AG08395 (cell line): ENCODE measurements at regions not wholly inside any gene's neighbourhood (a gene's known extent, or its start where the extent isn't known, plus 50 kb on each side); places are given as distances from the start of the nearest gene placed in this dataset.

Experiments
- DNase-seq: peaks from one replicate; pipeline ENCODE4 v3.0.0; 2012; ENCODE audit warnings: mixed read lengths, low spot score

DNA sequence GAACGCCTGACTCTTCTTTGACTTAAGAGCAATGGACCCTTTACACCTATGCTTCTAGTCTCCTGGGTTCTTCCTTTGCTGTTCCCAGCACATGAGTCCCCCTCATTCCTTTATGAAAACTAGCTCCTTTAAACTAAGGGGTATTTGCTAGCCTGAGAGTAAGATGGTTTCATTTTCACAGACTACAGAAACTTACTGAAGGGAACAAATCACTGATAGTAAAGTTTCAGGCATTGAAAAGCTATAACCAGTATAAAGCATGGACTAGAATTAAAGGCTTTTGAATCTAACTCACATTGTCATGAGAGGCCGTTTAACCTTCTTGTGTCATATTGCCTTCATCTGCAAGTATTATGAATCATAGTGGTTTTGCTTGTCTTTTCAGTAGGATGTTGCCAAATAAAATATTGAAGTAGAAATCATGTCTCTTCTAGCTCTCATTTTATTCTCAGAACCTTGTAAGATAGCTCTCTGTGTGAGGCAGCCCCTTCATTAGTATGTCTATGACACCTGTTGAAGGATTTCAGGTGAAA lies 765.9 kb downstream of the NR2F2 start:
- DNase-seq = no peak

DNA sequence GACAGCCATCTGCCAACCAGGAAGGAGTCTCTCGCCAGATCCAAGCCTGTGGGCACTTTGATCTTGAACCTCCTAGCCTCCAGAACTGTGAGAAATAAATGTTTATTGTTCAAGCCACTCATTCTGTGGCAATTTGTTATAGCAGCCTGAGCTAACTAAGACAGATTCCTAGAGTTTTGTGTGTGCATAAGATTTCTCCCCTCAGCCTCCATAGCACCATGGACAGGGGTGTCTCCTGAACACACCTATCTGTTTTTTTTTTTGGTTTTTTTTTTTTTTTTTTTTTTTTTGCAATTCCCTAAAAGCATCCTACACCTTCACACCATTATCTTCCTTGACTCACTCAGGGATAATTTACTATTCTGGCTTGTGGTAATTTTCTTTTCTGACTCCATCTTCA lies 768.5 kb downstream of the NR2F2 start:
- no peak for DNase-seq

DNA sequence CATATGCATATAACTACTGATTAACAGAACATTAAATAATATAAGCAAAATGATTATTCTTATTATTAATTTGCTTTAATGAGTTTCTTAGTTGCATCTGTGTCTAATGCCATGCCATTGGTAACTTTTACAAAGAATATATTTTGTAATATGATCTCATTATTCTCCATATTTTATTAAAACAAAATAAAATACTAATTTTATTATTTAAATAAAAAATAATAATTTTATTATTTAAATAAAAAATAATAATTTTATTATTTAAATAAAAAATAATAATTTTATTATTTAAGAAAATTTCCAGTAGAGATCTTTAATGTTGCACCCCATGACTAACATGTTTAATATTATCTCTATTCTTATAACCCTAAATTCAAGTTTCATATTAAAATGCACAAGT lies 771.1 kb downstream of the NR2F2 start:
- DNase-seq = no peak

DNA sequence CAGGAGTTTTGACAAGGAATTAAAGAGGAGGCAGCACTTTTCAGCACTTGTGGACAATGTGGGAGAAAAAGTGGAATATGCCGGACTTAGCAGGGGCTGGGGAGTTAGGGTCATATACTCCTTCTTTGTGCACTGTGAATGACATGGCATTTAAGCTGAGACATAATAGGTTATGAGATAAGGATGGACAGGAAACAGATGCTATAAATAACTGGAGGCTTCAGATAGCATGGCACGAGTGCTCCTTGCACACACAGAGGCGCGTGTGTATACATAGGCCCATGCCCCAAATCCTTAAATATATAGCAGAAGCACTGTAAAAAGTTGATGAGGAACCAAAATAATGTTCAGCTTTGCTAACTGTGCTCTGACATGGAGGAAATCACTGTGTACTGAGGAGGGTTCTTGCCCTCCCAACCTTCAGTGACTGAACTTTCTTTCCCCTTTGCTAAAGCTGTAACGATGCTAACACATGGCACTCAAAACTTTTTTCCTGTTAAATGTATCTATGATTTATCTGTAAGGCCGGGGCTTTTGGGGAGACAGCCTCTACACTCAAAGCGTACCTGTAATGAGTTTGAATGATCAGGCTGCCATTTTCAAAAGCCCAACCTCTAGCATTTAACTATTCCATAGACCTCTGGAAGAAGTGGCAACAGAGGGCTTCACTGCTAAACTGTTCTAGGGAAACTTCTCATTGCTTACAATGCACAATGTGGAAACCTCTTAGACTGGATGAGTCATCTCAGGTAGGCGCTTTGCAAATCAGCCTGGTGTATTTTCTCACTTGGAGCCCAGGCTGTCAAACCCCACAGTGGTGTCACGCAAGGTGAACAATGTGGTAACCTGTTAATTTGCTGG lies 784.6 kb downstream of the NR2F2 start:
- DNase-seq = no peak

DNA sequence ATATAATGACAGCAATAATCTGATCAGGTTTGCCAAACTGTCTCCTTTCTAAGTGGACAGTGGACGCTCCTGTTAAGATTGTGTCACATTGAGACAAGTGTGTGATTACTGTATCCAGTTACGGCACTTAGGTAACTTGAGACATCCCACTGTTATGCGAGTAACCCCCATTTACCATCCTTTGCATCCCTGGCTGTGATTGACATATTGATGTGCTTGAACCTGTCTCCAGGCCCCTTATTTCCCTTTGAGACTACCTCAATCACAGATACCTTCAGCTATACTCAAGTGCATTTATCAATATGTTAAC lies 785.2 kb downstream of the NR2F2 start:
- no peak for DNase-seq

DNA sequence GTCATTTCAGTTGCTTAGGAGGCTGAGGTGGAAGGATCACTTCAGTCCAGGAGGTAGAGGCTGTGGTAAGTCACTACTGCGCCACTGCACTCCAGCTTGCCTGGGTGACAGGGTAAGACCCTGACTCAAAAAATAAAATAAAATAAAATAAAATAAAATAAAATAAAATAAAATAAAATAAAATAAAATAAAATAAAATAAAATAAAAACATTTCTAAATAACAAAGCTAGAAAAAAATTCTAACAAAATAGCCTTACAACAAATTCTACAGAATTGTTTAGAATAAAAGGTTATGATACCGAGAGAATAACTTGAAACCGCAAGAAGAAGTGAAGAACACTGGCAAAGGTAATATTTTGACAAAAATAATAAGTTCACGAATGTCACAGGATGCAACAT lies 794.3 kb downstream of the NR2F2 start:
- DNase-seq = no peak

DNA sequence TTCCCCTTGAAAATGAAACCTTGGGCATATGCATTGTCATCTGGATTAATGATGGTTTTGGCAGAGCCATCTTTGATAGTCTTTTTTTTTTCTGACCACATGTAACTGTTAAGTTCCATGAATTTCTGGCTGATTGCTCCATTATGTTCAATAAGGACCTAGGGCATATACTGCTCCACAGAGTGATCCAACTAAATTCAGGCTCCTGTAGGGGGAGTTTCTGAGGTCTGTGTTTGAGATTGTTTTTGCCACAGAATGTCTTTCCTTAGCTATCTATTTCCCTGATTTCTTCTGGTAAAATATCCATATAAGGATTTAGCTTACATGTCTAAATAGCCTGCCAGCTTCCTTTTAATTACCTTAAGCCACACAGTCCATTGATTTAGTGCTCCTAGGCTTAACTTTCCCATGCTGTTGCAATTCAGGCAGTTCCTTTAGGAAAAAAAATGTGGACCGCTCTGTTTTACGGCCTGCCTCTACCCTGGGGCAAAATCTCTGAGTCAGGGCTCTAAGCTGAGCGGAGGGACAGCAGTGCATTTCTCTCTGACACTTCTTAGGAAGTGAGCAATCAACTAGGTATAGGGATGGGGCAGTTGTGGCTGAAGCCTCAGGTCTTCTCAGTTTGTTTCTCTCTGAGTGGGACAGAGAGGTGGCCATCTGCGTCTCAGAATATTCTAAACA lies 796.2 kb downstream of the NR2F2 start:
- DNase-seq = no peak

DNA sequence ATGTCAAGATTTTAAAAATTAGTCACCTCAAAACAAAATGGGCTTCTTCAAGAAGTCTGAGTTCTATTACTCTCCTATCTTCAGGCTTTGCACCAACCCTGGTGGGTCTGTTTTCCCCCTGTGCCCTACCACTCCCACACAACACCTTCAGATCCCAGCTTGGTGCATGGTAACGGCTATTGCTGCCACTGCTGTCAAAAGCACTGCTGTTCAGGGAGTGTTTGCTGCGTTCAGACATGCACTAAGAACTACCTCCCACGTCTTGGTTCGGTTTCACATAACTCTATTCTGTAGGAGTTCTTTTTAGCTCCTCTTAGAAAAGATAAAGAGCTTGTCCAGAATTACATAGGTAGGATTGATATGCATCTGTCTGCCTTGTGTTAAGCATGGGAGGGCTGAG lies 799.2 kb downstream of the NR2F2 start:
- no peak for DNase-seq

DNA sequence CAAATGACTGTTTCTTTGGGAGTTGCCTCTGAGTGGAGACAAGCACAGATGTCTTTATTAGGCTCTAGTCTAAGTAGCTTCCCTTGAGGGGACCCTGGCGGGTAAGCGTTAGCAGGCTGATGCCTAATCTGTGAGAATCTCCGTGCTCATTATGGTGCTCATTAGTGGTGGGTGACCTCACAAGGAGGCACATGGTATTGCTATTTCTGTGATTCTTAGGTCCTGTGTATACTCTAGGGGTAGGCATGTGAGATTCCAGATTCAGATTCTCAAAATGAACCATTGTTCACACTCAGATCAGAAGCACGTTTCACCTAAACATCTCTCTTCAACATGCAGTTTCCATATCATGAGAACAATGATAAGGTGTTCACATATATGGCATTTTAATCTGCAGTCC lies 809.7 kb downstream of the NR2F2 start:
- DNase-seq = no peak

DNA sequence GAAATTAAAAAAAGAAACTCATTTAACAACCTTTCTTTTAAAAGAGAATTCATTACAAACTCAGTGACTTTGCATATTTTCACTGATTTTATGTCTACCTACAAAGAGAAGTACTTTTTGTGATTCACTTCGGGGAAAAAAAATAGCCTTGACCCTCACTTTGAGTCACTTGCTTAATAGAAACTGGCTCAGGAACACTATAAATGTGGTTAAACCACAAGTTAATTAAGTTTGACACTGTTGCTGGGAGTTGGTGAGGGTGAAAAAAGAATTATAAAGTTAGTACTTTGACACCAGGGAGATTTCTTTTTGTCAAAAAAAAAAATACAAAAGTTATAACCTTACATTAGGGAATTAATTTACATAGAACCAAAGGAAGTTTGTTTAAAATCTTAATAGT lies 810.9 kb downstream of the NR2F2 start:
- DNase-seq = no peak

DNA sequence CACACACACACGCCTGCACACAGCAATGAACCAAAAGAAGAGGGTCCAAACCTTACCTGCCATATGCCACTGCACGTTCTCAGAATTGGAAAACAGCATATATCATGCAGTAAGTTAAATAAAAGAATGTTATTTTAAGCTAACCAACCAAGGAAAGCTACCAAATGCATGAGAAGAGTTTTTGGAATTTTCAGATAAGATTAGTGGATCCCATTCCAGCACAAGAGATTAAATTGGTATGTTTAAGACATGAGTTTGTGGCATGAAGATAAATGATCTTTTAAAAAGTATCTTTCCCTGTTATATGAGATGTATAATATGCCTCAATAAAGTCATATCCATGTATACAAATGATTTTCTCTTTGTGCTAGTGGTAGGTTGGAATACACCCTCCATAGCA lies 811.4 kb downstream of the NR2F2 start:
- DNase-seq = no peak

DNA sequence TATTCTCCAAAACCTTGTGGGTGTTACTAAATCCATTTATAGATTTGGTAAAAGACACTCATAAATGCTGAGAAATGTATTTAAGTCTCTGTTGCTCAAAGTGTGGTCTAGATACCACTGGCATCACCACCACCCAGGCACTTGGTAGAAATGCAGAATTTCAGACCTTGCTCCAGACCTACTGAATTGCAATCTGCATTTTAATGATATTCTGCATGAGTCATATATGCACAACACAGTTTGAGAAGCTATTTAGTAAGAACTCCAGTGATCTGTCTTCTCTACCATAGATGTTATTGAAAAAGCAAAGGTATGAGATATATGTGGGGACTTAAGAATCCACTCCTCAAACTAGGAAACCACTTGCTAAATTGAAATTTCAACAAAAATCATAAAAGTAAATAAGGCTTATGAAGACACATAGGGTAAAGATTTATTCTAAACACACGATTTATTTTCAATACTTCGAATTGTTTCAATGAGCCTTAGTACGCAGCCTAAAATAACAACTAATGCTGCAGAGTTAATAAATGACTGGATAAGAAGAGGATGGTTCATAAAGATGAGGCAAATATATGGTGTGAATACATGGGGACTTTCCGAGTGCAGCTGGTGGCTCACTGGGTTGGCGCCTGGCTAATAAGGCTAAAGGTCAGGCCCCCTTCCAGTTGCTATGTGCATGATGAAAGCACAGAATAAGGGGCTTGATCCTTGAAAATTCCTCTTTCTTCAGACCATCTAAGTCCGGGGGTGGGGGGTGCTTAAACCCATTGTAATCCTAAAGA lies 813.3 kb downstream of the NR2F2 start:
- no peak for DNase-seq

DNA sequence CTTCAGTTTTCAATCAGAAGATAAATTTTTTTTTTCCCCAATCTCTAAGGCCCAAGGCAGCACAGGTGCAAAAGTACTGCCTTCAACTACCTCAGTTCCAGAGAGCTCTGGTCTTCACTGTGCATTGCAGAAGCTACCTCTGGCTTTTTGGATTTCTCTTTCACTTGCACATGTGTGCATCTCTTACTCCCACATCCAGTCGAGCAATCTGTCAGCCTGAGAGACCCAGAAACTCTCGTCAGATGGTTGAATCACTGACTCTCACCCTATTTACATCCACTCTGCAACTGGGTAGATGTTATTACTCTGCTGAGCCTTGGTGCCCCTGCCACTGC lies 813.8 kb downstream of the NR2F2 start:
- no peak for DNase-seq

DNA sequence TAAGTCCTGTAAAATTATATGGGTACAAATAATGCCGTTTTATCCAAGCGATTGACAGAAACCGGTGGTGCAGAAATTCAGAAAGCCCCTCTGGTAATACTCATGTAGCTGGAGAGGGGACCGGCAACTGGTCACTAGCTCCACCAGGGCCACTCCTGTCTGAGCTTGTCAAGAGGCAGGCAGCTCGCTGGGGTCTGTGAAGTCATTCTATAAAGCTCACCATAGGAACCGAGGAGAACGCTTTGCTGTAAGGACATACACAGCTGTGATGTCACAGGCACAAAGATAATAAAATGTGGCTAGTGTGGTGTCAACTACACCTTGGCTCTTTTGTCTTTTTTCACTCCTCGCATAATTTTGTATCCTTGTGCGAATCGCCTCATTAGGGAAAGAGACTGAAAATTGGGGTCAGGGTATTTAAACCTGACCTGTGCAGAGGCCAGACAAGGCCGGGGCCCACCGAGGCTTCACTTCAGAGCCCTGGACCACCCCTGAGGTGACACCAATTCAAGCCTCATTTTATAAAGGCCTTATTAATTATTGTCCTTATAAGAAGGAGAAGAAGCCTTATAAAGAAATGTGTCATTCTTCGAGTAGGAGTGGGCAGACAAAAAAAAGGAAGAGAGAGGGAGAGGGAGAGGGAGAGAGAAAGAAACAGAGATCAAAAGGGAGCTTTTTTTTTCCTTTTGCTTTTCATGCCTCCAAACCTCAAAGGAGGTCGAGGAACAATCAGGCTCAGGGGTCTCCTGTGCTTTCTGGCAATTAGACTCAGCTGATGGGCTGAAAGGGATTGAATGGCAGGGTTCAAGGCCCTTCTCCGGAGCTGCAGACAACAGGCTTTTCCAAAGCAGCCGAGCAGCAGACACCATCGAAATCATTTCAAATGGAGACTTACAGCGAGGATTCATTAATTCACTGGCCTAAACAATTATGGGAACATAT lies 813.3 kb upstream of the ARRDC4 start:
- DNase-seq = no peak

DNA sequence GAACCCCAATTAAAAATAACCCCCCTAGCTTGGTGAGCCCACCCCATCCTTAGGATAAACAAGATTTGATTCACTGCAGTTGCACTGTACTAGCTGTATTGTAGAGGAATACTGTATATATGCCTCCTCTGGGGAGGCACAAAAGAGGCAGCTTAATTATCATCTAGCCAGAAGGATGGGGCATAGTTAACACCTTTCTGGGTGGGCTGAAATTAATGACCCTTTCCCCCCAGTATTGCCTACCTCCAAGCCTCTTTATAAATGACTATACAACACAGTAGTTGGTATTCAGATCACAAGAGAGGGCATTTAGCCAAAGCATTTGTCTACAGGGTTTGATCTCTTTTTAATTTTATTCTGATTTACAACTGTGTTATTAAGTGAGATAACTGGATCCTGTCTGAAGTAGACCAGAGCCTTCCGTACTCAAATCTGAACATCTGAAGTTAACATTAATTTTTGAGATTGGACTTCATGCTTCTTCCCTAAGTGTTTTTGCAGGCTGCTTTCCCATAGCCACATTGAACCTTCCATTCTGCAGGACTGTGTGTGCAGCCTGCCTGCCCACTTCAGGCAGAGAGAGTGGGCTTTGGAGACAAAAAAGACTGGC lies 807.0 kb upstream of the ARRDC4 start:
- no peak for DNase-seq

DNA sequence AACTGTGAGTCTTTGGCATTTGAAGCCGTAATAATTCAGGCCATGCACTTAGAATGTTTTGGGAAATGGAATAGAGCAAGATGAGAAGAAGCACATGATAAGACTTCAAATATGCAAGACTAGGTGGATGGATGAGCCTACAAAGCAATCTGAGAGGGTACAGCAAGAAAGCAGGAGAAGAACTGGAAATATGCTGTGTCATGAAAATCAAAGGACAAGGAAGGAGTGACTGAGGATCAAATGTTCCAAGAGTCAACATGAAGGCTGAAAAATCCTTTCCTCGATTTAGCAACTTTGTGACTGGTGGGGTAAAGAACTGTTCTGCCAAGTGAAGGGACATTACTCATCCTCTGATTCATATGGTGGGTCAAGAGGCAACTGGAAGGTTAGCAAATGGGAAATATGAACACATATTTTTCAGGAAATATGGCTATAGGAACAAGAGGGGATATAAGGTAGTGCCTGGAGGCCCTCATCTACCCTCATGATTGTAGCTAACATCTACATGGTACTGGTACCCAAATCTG lies 803.7 kb upstream of the ARRDC4 start:
- DNase-seq = no peak

DNA sequence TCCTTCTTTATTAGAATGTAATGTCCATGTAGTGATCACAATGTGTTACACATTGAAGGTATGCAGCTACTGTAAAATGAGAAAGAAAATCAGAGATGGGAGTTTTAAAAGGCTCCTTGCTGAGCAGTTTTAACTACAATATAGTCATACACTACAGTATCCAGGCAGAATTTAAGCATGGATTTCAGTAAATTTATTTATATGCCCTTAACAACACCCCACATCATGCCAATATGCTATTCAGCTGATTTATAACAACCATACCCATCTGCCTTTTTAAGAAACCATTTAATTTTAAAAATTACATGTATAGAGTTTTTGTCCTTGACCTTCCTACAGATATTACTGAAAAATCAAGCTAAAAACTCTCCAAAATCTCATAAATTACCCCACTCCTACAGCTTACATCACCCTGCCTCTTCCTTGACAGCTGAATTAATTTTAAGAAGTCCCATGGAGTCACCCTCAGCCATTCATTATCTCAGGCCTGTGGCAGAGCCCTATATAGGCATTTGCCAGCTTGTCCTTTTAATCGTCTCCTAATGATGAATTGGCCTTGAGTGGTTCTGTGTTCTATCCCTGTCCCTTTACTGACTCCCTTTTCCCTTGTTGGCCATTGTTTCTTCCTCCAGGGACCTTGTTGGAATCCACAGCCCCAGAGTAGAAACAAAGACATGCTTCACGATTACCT lies 797.6 kb upstream of the ARRDC4 start:
- DNase-seq = no peak

DNA sequence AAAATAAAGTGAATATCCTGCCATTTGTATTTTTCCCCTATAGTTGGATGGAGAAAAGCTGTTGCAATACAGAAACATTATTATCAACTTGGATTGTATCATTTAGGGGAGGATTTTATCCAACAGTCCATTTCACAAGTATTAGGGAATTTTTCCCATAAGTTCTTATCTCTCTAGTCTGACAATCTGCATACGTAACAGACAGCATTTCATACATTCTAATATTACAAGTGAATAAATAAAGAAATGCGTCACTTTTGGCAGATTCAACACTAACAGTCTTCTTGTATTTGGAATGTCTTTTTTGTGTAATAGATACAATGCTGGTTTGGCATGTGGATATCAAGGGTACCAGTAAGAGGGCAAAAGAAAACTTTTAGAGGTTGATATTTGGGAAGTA lies 795.3 kb upstream of the ARRDC4 start:
- DNase-seq = no peak

DNA sequence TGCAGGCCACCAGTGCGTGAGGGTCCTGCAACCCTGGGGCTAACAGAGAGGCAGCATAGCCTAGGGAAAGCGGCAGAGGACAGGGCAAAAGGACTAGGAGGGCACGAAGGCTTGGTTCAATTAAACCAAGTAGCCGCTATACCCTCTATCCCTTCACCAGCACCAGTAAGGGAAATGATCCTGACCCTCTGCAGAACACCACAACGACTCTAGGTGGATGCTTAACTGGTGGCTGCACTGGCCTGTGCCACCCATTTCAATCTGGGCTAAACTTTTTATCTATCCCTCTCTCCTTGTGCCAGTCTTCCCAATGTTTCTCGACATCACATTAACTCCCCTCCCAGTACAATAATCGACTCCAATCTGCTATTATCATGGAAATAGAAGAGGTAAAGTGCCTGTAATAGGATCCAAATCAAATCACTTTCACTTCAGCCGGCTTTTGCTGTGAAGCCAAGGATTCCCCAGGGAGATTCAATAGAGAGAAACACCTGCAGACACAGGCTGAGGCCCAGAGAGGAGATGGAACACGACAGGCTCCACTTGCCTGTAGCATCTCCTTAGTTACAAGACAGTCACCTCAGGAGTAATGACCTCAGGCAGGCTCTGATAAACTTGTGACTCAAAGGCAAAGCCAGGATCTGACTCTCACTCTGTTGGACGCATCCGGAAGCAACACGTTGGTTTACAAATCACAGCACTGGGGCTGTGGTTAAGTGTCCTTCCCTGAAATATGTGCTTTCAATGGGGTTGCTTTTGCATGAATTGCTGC lies 791.6 kb upstream of the ARRDC4 start:
- DNase-seq = no peak

DNA sequence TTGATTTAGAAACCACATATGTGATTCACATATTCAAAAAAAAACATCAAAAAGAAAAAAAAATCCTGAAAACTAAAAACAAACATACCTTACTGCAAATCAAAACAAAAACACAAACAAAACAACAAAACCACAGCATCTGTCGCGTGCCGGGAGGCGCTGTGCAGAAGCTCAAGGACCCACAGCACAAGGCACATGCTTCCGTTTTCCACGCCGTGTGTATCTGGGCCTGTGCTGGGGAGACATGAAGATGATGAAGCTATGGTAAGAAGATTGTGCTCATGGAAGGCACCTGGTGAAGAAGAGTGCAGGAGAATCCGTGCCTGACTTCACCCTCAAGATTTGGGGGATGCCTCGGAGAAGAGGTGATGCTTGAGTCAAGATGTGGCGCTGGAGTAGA lies 788.9 kb upstream of the ARRDC4 start:
- no peak for DNase-seq
